ENCODE measurements at regions not wholly inside any gene's neighbourhood (a gene's known extent, or its start where the extent isn't known, plus 50 kb on each side); places are given as distances from the start of the nearest gene placed in this dataset.

GRCh38 chr9:89748831-89749499, 144.2 kb downstream of the GADD45G start:
- FAIRE-seq (no peak), DNase-seq (ENCODE audit: low read depth, low spot score) (no peak), ATAC-seq (peak; percentile 30)
- Histone ChIP-seq H3K27ac (ENCODE audit: control insufficient read depth, insufficient read depth) (no peak overlapping the region), H3K27me3 (replicated peaks in 1 of 2; ENCODE audit: control insufficient read depth in 2 of 2, insufficient read depth in 2 of 2, low read length in 1 of 2) (no peaks in the 10 kb centered on the region), H2AFZ (ENCODE audit: control insufficient read depth, low read depth, low read length) (no peak overlapping the region), H3K36me3 (ENCODE audit: control insufficient read depth in 2 of 2, insufficient read depth in 2 of 2, low read length in 1 of 2) (no peaks in the 10 kb centered on the region), H3K9ac (ENCODE audit: control insufficient read depth, insufficient read depth, low read length) (no peak overlapping the region), H3K79me2 (ENCODE audit: control insufficient read depth, insufficient read depth, low read length) (no peaks in the 10 kb centered on the region), H3K4me1 (ENCODE audit: control insufficient read depth, insufficient read depth, low read length) (peaks cover 20% of the 10 kb centered on the region), H3K4me3 (no peak overlapping the region), H4K20me1 (ENCODE audit: control insufficient read depth, insufficient read depth) (no peaks in the 10 kb centered on the region), H3K4me2 (ENCODE audit: control insufficient read depth, insufficient read depth) (no peak overlapping the region), H3K9me3 (replicated peaks; ENCODE audit: control insufficient read depth, insufficient read depth, low read length) (no peaks in the 10 kb centered on the region; the same call in 2 of the 3 replicates)
- TF ChIP-seq SIX5 (IDR thresholded peaks at IDR 0.05; ENCODE audit: low read depth, low read length, severe bottlenecking) (no peak), MEF2B (IDR thresholded peaks at IDR 0.05; ENCODE audit: partially characterized antibody, poor library complexity, severe bottlenecking) (peak; percentile 95), POU2F2 (IDR thresholded peaks at IDR 0.05; ENCODE audit: borderline replicate concordance, low read depth, low read length) (no peak), BHLHE40 (IDR thresholded peaks at IDR 0.05; ENCODE audit: borderline replicate concordance in 1 of 2, low read depth in 2 of 2, low read length in 1 of 2) (peak in 1 of 2 experiments; percentile 66; a peak in 2 of 4 replicates), ZNF24 (IDR thresholded peaks at IDR 0.05) (no peak), SUZ12 (IDR thresholded peaks at IDR 0.05; ENCODE audit: unreplicated experiment) (no peak), FOS (IDR thresholded peaks at IDR 0.05; ENCODE audit: borderline replicate concordance, extremely low read depth, insufficient read length) (no peak), ZZZ3 (IDR thresholded peaks at IDR 0.05; ENCODE audit: control insufficient read depth, insufficient read length, low read depth) (no peak), BMI1 (IDR thresholded peaks at IDR 0.05; ENCODE audit: borderline replicate concordance) (no peak), NRF1 (conservative IDR thresholded peaks at IDR 0.05; ENCODE audit: low read depth, low read length) (no peak), GATAD2B (conservative IDR thresholded peaks at IDR 0.05; ENCODE audit: low read depth) (0 out of 2 replicates have a peak, but pooled peaks have one; percentile 46), IKZF1 (conservative IDR thresholded peaks at IDR 0.05) (peak; percentile 41; the same call in 1 of the 2 replicates), TARDBP (IDR thresholded peaks at IDR 0.05; ENCODE audit: borderline replicate concordance) (no peak)
- ChIA-PET SMC1A (ENCODE audit: uncharacterized antibody, unreplicated experiment) (interaction anchor here (1.8 to 1.9 kb wide), 2 partner anchors 67 to 151 kb away, joined by 5 read pairs; no protein-coding TSS in a partner anchor), CTCF (interaction anchor here (1.0 kb wide), 1 partner anchor 146 kb away, joined by 3 read pairs; no protein-coding TSS in a partner anchor), POLR2A (no interaction called here), RAD21 (ENCODE audit: unreplicated experiment) (interaction anchor here (0.9 kb wide), 1 partner anchor 67 kb away, joined by 3 read pairs; no protein-coding TSS in a partner anchor)
- intact Hi-C loops (cut with micrococcal nuclease; ENCODE audit: unreplicated experiment): no loop called here
- 27% methylated on average over 6 of the region's 6 CpGs for WGBS (ENCODE audit: insufficient coverage, insufficient replicate concordance, low lambda C conversion rate, missing lambda C conversion rate)
- no TSS peak for BruUV-seq (replicated peaks)
- in situ Hi-C loops (cut with MboI): no loop called here
